ENCODE measurements at regions not wholly inside any gene's neighbourhood (a gene's known extent, or its start where the extent isn't known, plus 50 kb on each side); places are given as distances from the start of the nearest gene placed in this dataset.

DNA sequence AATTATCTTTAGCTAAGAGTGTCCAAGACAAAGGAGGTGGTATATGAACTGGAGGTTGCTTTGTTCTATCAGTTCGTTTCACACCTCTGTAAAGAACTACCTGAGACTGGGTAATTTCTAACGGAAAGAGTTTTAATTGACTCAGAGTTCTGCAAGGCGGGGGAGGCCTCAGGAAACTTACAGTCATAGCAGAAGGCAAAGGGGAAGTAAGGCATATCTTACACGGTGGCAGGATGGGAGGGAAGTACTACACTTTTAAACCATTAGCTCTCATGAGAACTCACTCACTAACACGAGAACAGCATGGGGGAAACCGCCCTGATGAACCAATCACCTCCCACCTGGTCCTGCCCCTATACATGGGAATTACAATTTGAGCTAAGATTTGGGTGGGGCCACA lies 1202.3 kb upstream of the LRRTM3 start:
- no peaks in the 10 kb centered on the region for H3K4me1 ChIP-seq
- H3K36me3 ChIP-seq = no peaks in the 10 kb centered on the region
- no peak overlapping the region for H3K4me3 ChIP-seq
- H3K27ac ChIP-seq = no peak overlapping the region
- H3K9me3 ChIP-seq = no peaks in the 10 kb centered on the region
- H3K27me3 ChIP-seq = no peaks in the 10 kb centered on the region
- TF ChIP-seq, protein P1, sequence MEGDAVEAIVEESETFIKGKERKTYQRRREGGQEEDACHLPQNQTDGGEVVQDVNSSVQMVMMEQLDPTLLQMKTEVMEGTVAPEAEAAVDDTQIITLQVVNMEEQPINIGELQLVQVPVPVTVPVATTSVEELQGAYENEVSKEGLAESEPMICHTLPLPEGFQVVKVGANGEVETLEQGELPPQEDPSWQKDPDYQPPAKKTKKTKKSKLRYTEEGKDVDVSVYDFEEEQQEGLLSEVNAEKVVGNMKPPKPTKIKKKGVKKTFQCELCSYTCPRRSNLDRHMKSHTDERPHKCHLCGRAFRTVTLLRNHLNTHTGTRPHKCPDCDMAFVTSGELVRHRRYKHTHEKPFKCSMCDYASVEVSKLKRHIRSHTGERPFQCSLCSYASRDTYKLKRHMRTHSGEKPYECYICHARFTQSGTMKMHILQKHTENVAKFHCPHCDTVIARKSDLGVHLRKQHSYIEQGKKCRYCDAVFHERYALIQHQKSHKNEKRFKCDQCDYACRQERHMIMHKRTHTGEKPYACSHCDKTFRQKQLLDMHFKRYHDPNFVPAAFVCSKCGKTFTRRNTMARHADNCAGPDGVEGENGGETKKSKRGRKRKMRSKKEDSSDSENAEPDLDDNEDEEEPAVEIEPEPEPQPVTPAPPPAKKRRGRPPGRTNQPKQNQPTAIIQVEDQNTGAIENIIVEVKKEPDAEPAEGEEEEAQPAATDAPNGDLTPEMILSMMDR (IDR thresholded peaks at IDR 0.05) = no peak
- DNase-seq (ENCODE audit: low spot score) = no peak

DNA sequence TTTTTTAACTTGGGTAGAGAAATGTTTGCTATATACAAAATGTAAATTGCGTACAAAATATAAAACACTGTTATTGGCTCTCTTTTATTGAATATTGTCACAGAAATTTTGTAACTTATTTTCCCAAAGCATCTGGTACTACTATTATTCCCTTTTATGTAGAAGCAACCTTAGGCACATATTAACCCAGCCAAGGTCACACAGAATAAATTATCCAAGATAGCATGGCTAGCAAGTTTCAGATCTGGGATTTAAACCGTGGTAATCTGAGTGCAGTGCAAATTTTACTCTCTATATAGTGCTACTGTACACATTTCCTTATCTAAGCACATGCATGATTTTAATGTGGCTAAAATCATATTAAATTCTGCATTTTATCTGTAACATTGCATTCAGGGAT lies 1190.5 kb upstream of the LRRTM3 start:
- no peak overlapping the region for H3K27ac ChIP-seq
- DNase-seq (ENCODE audit: low spot score) = no peak
- no peaks in the 10 kb centered on the region for H3K27me3 ChIP-seq
- no peaks in the 10 kb centered on the region for H3K4me1 ChIP-seq
- TF ChIP-seq, protein P1 (IDR thresholded peaks at IDR 0.05) = no peak
- H3K36me3 ChIP-seq = no peaks in the 10 kb centered on the region
- no peak overlapping the region for H3K4me3 ChIP-seq
- H3K9me3 ChIP-seq = no peaks in the 10 kb centered on the region

DNA sequence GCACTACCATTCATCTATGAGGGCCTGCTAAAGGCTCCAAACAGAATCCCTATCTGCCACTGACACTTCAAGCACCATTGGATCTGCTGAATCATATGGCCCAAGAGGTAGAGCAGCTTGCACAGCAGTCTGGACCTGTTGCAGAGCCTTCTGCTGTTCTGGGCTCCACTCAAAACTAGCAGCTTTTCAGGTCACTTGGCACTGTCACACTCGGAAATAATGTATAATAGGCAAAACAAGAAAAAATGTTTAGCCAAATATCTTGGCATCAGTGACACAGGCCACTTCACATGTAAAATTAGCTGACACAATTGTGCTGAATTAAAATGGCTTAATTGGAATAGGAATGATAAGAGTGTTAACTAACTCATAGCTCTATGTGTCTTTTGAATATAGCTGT lies 1182.9 kb upstream of the LRRTM3 start:
- TF ChIP-seq, protein P1 (IDR thresholded peaks at IDR 0.05) = no peak
- Histone ChIP-seq H3K36me3 (no peaks in the 10 kb centered on the region), H3K4me1 (no peaks in the 10 kb centered on the region), H3K9me3 (no peaks in the 10 kb centered on the region), H3K4me3 (no peak overlapping the region), H3K27me3 (no peaks in the 10 kb centered on the region), H3K27ac (no peak overlapping the region)
- no peak for DNase-seq (ENCODE audit: low spot score)

DNA sequence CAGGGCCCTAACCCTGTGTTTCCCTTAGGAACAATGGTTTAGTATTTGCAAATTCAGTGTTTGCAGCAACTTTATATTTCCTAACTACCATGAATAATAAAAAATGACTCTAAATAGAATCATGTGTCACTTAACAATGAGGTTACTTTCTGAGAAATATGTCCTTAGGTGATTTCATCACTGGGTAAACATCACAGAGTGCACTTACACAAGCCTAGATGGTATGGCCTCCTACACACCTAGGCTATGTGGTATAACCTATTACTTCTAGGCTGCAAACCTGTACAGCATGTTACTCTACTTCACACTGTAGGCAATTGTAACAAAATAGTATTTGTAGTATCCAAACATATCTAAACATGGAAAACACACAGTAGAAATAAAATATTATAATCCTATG lies 1174.6 kb upstream of the LRRTM3 start:
- no peaks in the 10 kb centered on the region for H3K4me1 ChIP-seq
- no peaks in the 10 kb centered on the region for H3K36me3 ChIP-seq
- no peak for DNase-seq (ENCODE audit: low spot score)
- TF ChIP-seq, protein P1 (IDR thresholded peaks at IDR 0.05) = no peak
- no peaks in the 10 kb centered on the region for H3K27me3 ChIP-seq
- no peaks in the 10 kb centered on the region for H3K9me3 ChIP-seq
- no peak overlapping the region for H3K27ac ChIP-seq
- no peak overlapping the region for H3K4me3 ChIP-seq

DNA sequence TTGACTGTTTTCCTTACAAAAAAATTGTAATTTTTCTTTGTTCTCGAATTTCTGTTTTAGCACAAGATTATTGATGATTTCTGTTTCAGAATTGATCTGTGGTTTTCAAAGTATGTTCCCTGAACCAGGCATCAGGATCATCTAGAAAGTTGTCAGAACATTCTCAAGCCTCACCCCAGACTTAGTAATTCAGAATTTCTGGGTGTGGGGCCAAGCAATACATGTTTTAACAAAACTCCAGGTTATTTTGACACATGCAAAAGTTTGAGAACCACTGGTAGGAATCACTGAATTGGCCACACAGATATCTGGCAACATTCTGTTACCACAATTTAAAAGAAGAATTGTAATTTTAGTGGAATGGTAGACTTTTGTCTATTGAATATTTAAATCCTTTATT lies 1173.9 kb upstream of the LRRTM3 start:
- no peaks in the 10 kb centered on the region for H3K9me3 ChIP-seq
- H3K27me3 ChIP-seq = no peaks in the 10 kb centered on the region
- no peak overlapping the region for H3K4me3 ChIP-seq
- no peak for DNase-seq (ENCODE audit: low spot score)
- TF ChIP-seq, protein P1 (IDR thresholded peaks at IDR 0.05) = no peak
- H3K36me3 ChIP-seq = no peaks in the 10 kb centered on the region
- H3K4me1 ChIP-seq = no peaks in the 10 kb centered on the region
- H3K27ac ChIP-seq = no peak overlapping the region

DNA sequence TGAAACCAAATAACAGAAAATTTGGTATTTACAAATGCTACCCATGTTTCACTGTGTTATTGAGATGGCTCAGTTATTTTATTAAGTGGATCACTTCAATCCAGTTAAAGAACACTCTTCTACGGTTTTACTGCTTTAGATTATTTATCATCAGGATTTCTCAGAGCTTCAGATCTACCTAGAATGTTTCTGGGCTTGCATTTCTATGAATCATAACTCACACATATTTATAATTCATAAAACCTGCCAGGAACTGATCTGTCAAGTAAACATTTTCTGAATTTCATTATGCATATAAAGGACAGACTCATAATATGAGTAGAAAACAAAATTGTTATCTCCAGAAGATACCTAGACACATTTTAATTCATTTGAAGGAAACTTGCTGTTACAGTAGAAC lies 1172.3 kb upstream of the LRRTM3 start:
- DNase-seq (ENCODE audit: low spot score) = no peak
- no peaks in the 10 kb centered on the region for H3K27me3 ChIP-seq
- no peak overlapping the region for H3K27ac ChIP-seq
- H3K4me1 ChIP-seq = no peaks in the 10 kb centered on the region
- no peaks in the 10 kb centered on the region for H3K36me3 ChIP-seq
- TF ChIP-seq, protein P1 (IDR thresholded peaks at IDR 0.05) = no peak
- H3K9me3 ChIP-seq = no peaks in the 10 kb centered on the region
- H3K4me3 ChIP-seq = no peak overlapping the region
